MCF 10A (cell line): ENCODE measurements at regions not wholly inside any gene's neighbourhood (a gene's known extent, or its start where the extent isn't known, plus 50 kb on each side); places are given as distances from the start of the nearest gene placed in this dataset.

Experiments used
- BruUV-seq: library from RNA; stranded (reverse); fragments of 400-500 nt; replicated peaks from 2 replicates; lab custom pipeline; 2021; lab: Mats Ljungman, UMichigan
- CTCF ChIA-PET: fragments of 300-600 bp; sonication (Branson Sonifier 250); formaldehyde crosslinking; extraction: SDS; loops from one replicate; lab custom pipeline; 2021; ENCODE audit warnings: antibody characterized with exemption, inconsistent platforms; lab: Yijun Ruan, JAX
- POLR2A ChIA-PET: fragments of 300-600, 350-650 bp; sonication (Branson Sonifier 250); formaldehyde crosslinking; extraction: SDS; loops from one replicate; lab custom pipeline; 2020; ENCODE audit warnings: antibody characterized with exemption, inconsistent platforms; lab: Yijun Ruan, JAX
- DNase-seq: peaks from one replicate; pipeline ENCODE4 v3.0.0-alpha.2; 2018; ENCODE audit not compliant: unreplicated experiment
- H3K27ac Mint-ChIP-seq: one replicate; pipeline ENCODE4 v1.8.0; 2022; ENCODE audit warnings: mild to moderate bottlenecking, low read depth, mixed read lengths; ENCODE audit not compliant: unreplicated experiment
- H3K27me3 Mint-ChIP-seq: one replicate; pipeline ENCODE4 v1.8.0; 2022; ENCODE audit warnings: mixed read lengths; ENCODE audit not compliant: insufficient read depth, unreplicated experiment
- H3K36me3 Mint-ChIP-seq: one replicate; pipeline ENCODE4 v1.8.0; 2022; ENCODE audit warnings: mild to moderate bottlenecking, moderate library complexity, mixed read lengths; ENCODE audit not compliant: insufficient read depth, unreplicated experiment
- H3K4me1 Mint-ChIP-seq: one replicate; pipeline ENCODE4 v1.8.0; 2022; ENCODE audit warnings: mixed read lengths; ENCODE audit not compliant: insufficient read depth, unreplicated experiment
- H3K4me3 Mint-ChIP-seq: one replicate; pipeline ENCODE4 v1.8.0; 2022; ENCODE audit warnings: mild to moderate bottlenecking, moderate library complexity, mixed read lengths; ENCODE audit not compliant: unreplicated experiment
- H3K9me3 Mint-ChIP-seq: one replicate; pipeline ENCODE4 v1.8.0; 2022; ENCODE audit warnings: mixed read lengths; ENCODE audit not compliant: unreplicated experiment
- CTCF ChIP-seq: fragments of 200-600 bp; IDR thresholded peaks from one replicate; pipeline ENCODE4 v1.8.0; 2022; ENCODE audit warnings: antibody characterized with exemption, mild to moderate bottlenecking; ENCODE audit not compliant: unreplicated experiment
- intact Hi-C: fragments of 100-400 bp; cut with micrococcal nuclease; formaldehyde crosslinking; loops from 2 replicates; pipeline ENCODE4 v1.14.1; 2022

DNA sequence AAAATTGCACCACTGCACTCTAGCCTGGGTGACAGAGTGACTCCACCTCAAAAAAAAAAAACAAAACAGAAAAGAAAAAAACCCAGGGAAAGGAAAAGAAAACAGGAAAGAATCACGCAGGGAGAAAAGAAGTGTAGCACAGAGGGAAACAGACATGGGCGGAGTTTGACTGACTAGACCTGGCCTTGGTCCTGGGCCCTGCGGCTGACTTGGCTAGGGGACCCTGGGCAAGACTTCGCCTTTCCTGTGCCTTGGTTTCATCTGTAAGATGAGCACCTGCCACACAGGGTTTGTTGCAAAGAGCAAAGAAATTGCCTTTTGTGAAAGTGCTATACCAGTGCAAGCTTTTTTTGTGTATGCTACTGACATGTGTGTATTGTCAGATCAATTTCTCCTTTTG lies 71.3 kb upstream of the KCNG1 start:
- H3K4me1 Mint-ChIP-seq, result peaks cover 6% of the 10 kb centered on the region
- ChIA-PET POLR2A (no interaction called here), CTCF (no interaction called here)
- peaks cover 32% of the 10 kb centered on the region for H3K27me3 Mint-ChIP-seq
- intact Hi-C loops, result no loop called here
- H3K9me3 Mint-ChIP-seq, result no peaks in the 10 kb centered on the region
- no TSS peak for BruUV-seq
- TF ChIP-seq CTCF, result no peak
- H3K36me3 Mint-ChIP-seq, result no peaks in the 10 kb centered on the region
- no peak for DNase-seq
- no peak overlapping the region for H3K4me3 Mint-ChIP-seq
- H3K27ac Mint-ChIP-seq, result no peak overlapping the region

DNA sequence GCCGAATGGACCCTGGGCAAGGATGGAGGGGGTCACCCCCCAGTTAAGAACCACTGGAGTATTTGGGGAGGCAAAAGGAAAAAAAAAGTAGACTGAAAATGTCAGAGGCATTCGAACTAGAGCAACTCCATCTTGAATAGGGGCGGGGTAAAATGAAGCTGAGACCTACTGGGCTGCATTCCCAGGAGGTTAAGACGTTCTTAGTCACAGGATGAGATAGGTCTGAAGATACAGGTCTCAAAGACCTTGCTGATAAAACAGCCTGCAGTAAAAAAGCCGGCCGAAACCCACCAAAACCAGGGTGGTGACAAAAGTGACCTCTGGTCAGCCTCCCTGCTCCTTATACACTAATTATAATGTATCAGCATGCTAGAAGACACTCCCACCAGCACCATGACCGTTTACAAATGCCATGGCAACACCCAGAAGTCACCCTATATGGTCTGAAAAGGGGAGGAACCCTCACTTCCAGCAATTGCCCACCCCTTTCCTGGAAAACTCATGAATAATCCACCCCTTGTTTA lies 70.4 kb upstream of the KCNG1 start:
- TF ChIP-seq CTCF, result no peak
- no peaks in the 10 kb centered on the region for H3K36me3 Mint-ChIP-seq
- intact Hi-C loops, result no loop called here
- ChIA-PET CTCF (interaction anchor here (0.6 kb wide), 1 partner anchor 279 kb away, joined by 3 read pairs; no protein-coding TSS in a partner anchor), POLR2A (no interaction called here)
- H3K27ac Mint-ChIP-seq, result no peak overlapping the region
- H3K4me3 Mint-ChIP-seq, result no peak overlapping the region
- H3K27me3 Mint-ChIP-seq, result peaks cover 32% of the 10 kb centered on the region
- H3K9me3 Mint-ChIP-seq, result no peaks in the 10 kb centered on the region
- BruUV-seq, result no TSS peak
- no peak for DNase-seq
- H3K4me1 Mint-ChIP-seq, result peaks cover 6% of the 10 kb centered on the region

DNA sequence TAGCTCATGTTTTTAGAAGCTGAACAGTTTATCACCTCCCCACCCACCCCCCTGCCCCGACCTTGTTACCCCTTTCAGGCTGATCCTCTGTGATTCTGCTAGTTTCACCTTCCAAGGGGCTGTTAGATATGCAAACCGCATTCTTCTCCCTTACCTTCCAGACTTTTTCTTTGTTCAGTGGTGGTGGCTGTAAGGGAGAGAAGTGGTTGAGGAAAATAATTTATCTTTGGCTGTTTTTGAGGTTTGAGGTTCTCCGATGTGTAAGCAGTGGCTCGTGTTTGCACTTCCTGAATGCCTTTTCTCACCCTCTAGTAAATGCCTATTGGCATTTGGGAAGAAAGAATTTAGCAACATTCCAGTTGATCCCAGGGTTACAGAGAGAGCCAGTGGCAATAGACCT lies 69.4 kb upstream of the KCNG1 start:
- H3K27me3 Mint-ChIP-seq, result peaks cover 37% of the 10 kb centered on the region
- intact Hi-C loops, result no loop called here
- no peaks in the 10 kb centered on the region for H3K9me3 Mint-ChIP-seq
- ChIA-PET CTCF (interaction anchor here (0.7 to 1.3 kb wide), 3 partner anchors 77 to 215 kb away, joined by 3 to 4 read pairs (median 4); no protein-coding TSS in a partner anchor), POLR2A (interaction anchor here (0.6 kb wide), 1 partner anchor 105 kb away, joined by 3 read pairs; no protein-coding TSS in a partner anchor)
- TF ChIP-seq CTCF, result no peak
- H3K4me1 Mint-ChIP-seq, result peaks cover 9% of the 10 kb centered on the region
- DNase-seq, result no peak
- H3K4me3 Mint-ChIP-seq, result no peak overlapping the region
- no TSS peak for BruUV-seq
- H3K27ac Mint-ChIP-seq, result no peak overlapping the region
- H3K36me3 Mint-ChIP-seq, result no peaks in the 10 kb centered on the region

- no peaks in the 10 kb centered on the region for H3K9me3 Mint-ChIP-seq
Measured at GRCh38 chr20:51091406-51092195, 68.7 kb upstream of the KCNG1 start.

More at GRCh38 chr20:51091406-51092195, 68.7 kb upstream of the KCNG1 start:
- no peaks in the 10 kb centered on the region for H3K36me3 Mint-ChIP-seq
- intact Hi-C loops, result no loop called here
- H3K27me3 Mint-ChIP-seq, result peaks cover 42% of the 10 kb centered on the region
- no peak overlapping the region for H3K4me3 Mint-ChIP-seq
- H3K27ac Mint-ChIP-seq, result no peak overlapping the region
- no TSS peak for BruUV-seq
- ChIA-PET POLR2A (interaction anchor here (0.6 to 1.2 kb wide), 3 partner anchors 13 to 104 kb away, joined by 3 read pairs; no protein-coding TSS in a partner anchor), CTCF (interaction anchor here (0.5 to 1.3 kb wide), 5 partner anchors 45 to 482 kb away, joined by 3 to 4 read pairs (median 3); no protein-coding TSS in a partner anchor)
- no peak for DNase-seq
- TF ChIP-seq CTCF, result no peak
- H3K4me1 Mint-ChIP-seq, result peaks cover 12% of the 10 kb centered on the region
